ENCODE measurements at regions not wholly inside any gene's neighbourhood (a gene's known extent, or its start where the extent isn't known, plus 50 kb on each side); places are given as distances from the start of the nearest gene placed in this dataset.

GRCh38 chr10:62492870-62493180 lies 118.7 kb downstream of the ZNF365 start:
- H2BK12ac ChIP-seq (ENCODE audit: insufficient read length, low read depth, low read length) = no peak overlapping the region
- H3K27me3 ChIP-seq (ENCODE audit: insufficient read depth, low read length) = no peaks in the 10 kb centered on the region
- H2BK15ac ChIP-seq (ENCODE audit: low read depth, low read length) = no peak overlapping the region
- peak overlapping the region; percentile 16 for H2AFZ ChIP-seq (ENCODE audit: low read length)
- no peak overlapping the region for H4K5ac ChIP-seq (ENCODE audit: insufficient read length, low read depth, low read length)
- H2BK20ac ChIP-seq (ENCODE audit: low read depth, low read length, poor library complexity, severe bottlenecking) = no peak overlapping the region
- Mint-ChIP-seq H3K4me3 (no peak overlapping the region), H3K9me3 (no peaks in the 10 kb centered on the region), H3K27ac (no peak overlapping the region), H3K36me3 (ENCODE audit: insufficient read depth in 1 of 3, low read depth in 3 of 3) (no peaks in the 10 kb centered on the region), H3K27me3 (ENCODE audit: low read depth) (peaks cover 5% of the 10 kb centered on the region), H3K4me1 (no peaks in the 10 kb centered on the region)
- H4K91ac ChIP-seq (ENCODE audit: insufficient read length, low read depth, low read length) = no peak overlapping the region
- no peak for TF ChIP-seq CTCF (conservative IDR thresholded peaks at IDR 0.05)
- no peak overlapping the region for H3K18ac ChIP-seq (ENCODE audit: insufficient read length, low read depth, low read length)
- H3K9me3 ChIP-seq (ENCODE audit: control insufficient read depth, low read depth, low read length) = no peaks in the 10 kb centered on the region
- H4K20me1 ChIP-seq (ENCODE audit: control insufficient read depth, insufficient read depth, insufficient read length) = no peaks in the 10 kb centered on the region
- no peak overlapping the region for H3K56ac ChIP-seq (ENCODE audit: insufficient read length, low read depth, low read length)
- H2AK5ac ChIP-seq (ENCODE audit: insufficient read length, low read length) = no peak overlapping the region
- H3K27ac ChIP-seq (ENCODE audit: insufficient read length, low read depth, low read length) = no peak overlapping the region
- H3K23ac ChIP-seq (ENCODE audit: insufficient read length, low read depth, low read length) = no peak overlapping the region
- H3K79me2 ChIP-seq (ENCODE audit: insufficient read depth, low read length) = no peaks in the 10 kb centered on the region
- no CpG with 5 or more reads among the region's 3 CpGs for WGBS (ENCODE audit: extremely low coverage, insufficient read length, low lambda C conversion rate)
- no peak overlapping the region for H3K4ac ChIP-seq (ENCODE audit: low read depth, low read length)
- H3K79me1 ChIP-seq (ENCODE audit: insufficient read depth, low read depth, low read length, poor library complexity, severe bottlenecking) = no peaks in the 10 kb centered on the region
- H3K4me1 ChIP-seq (ENCODE audit: insufficient read depth, low read length) = no peaks in the 10 kb centered on the region
- H3K23me2 ChIP-seq (ENCODE audit: insufficient read length, low read depth, low read length, poor library complexity, severe bottlenecking) = no peaks in the 10 kb centered on the region
- no peak overlapping the region for H3T11ph ChIP-seq (ENCODE audit: low read length)
- H2BK5ac ChIP-seq (ENCODE audit: insufficient read length, low read length) = no peak overlapping the region
- H3K14ac ChIP-seq (ENCODE audit: insufficient read depth, low read length) = no peak overlapping the region
- no peak overlapping the region for H2BK120ac ChIP-seq (ENCODE audit: low read depth, low read length, poor library complexity, severe bottlenecking)
- H3K4me2 ChIP-seq (ENCODE audit: insufficient read depth, insufficient read length, low read length) = no peak overlapping the region
- no peak overlapping the region for H4K8ac ChIP-seq (replicated peaks; ENCODE audit: insufficient read length, low read depth, low read length)
- DNase-seq = no peak
- H3K9ac ChIP-seq (ENCODE audit: extremely low read depth, insufficient read length, low read length) = no peak overlapping the region

All from H9 (cell line).